T-helper 22 cell (primary cell): ENCODE measurements at regions not wholly inside any gene's neighbourhood (a gene's known extent, or its start where the extent isn't known, plus 50 kb on each side); places are given as distances from the start of the nearest gene placed in this dataset.

Experiments used
- DNase-seq: peaks from one replicate; pipeline ENCODE4 v3.0.0-alpha.2; 2020; ENCODE audit warnings: low read depth

GRCh38 chr10:6637053-6637452, 57.0 kb upstream of the PRKCQ start:
- DNase-seq = no peak

- DNase-seq = no peak
These were observed 55.7 kb upstream of the PRKCQ start for GRCh38 chr10:6635784-6636183.
